PC-9 (cell line): ENCODE measurements at regions not wholly inside any gene's neighbourhood (a gene's known extent, or its start where the extent isn't known, plus 50 kb on each side); places are given as distances from the start of the nearest gene placed in this dataset.

Source experiments
- BruUV-seq: library from RNA; stranded (reverse); fragments of 400-500 nt; replicated peaks from 2 replicates; lab custom pipeline; 2021; lab: Mats Ljungman, UMichigan
- CTCF ChIA-PET: fragments of 300-600 bp; sonication (Branson Sonifier 250); formaldehyde crosslinking; loops from one replicate; lab custom pipeline; 2022; ENCODE audit warnings: antibody characterized with exemption; lab: Charles Lee
- POLR2A ChIA-PET: fragments of 300-600 bp; sonication (Branson Sonifier 250); formaldehyde crosslinking; loops from one replicate; lab custom pipeline; 2022; ENCODE audit warnings: antibody characterized with exemption; ENCODE audit not compliant: unreplicated experiment; lab: Charles Lee
- DNase-seq, 2 experiments: peaks; one replicate each; pipeline versions ENCODE4 v3.0.0 to v3.0.0-alpha.2; 2015 to 2022; ENCODE audit warnings: mixed read lengths in 1 of 2
- H2AFZ ChIP-seq: fragments of 200-600 bp; sonication (generic); 2 replicates; pipeline ENCODE4 v1.8.1; 2017; ENCODE audit warnings: antibody characterized with exemption
- H3F3A ChIP-seq: fragments of 200-600 bp; sonication (generic); 2 replicates; pipeline ENCODE4 v1.8.1; 2017; ENCODE audit warnings: antibody characterized with exemption, mild to moderate bottlenecking, low read depth; ENCODE audit not compliant: insufficient read depth
- H3K27ac ChIP-seq: fragments of 200-600 bp; sonication (generic); 2 replicates; pipeline ENCODE4 v1.6.1; 2016; ENCODE audit warnings: mixed run types
- H3K27me3 ChIP-seq: fragments of 200-600 bp; sonication (generic); 2 replicates; pipeline ENCODE4 v1.6.1; 2016; ENCODE audit warnings: low read depth, mixed run types; ENCODE audit not compliant: insufficient read depth
- H3K36me3 ChIP-seq: fragments of 200-600 bp; sonication (generic); 2 replicates; pipeline ENCODE4 v1.6.1; 2016; ENCODE audit warnings: low read depth, mixed run types
- H3K4me1 ChIP-seq: fragments of 200-600 bp; sonication (generic); replicated peaks from 2 replicates; pipeline ENCODE4 v1.6.1; 2016; ENCODE audit warnings: mixed run types; ENCODE audit not compliant: insufficient read depth
- H3K4me2 ChIP-seq: fragments of 200-600 bp; sonication (generic); 2 replicates; pipeline ENCODE4 v1.6.1; 2017; ENCODE audit warnings: mixed run types
- H3K4me3 ChIP-seq: fragments of 200-600 bp; sonication (generic); 2 replicates; pipeline ENCODE4 v1.6.1; 2016; ENCODE audit warnings: mixed run types
- H3K79me2 ChIP-seq: fragments of 200-600 bp; sonication (generic); 2 replicates; pipeline ENCODE4 v1.6.1; 2017; ENCODE audit warnings: low read depth, mixed run types
- H3K9me2 ChIP-seq: fragments of 200-600 bp; sonication (generic); 2 replicates; pipeline ENCODE4 v1.8.1; 2017; ENCODE audit warnings: mild to moderate bottlenecking; ENCODE audit not compliant: insufficient read depth
- H3K9me3 ChIP-seq: fragments of 200-600 bp; sonication (generic); 2 replicates; pipeline ENCODE4 v1.8.1; 2016; ENCODE audit warnings: low read depth; ENCODE audit not compliant: insufficient read depth
- H4K20me1 ChIP-seq: fragments of 200-600 bp; sonication (generic); 2 replicates; pipeline ENCODE4 v1.8.1; 2017; ENCODE audit not compliant: insufficient read depth
- CTCF ChIP-seq: fragments of 200-600 bp; sonication (generic); conservative IDR thresholded peaks from 2 replicates; pipeline ENCODE4 v1.6.1; 2017; ENCODE audit warnings: mixed run types, antibody characterized with exemption, mild to moderate bottlenecking, moderate library complexity
- EZH2 ChIP-seq: fragments of 200-600 bp; sonication (generic); IDR thresholded peaks from 2 replicates; pipeline ENCODE4 v1.8.0; 2017; ENCODE audit warnings: antibody characterized with exemption, low read depth
- intact Hi-C: fragments of 100-400 bp; cut with micrococcal nuclease; formaldehyde crosslinking; loops from one replicate; pipeline ENCODE4 v1.10.0; 2022; ENCODE audit not compliant: unreplicated experiment

GRCh38 chr3:82224661-82225060 lies 463.2 kb upstream of the GBE1 start:
- ChIA-PET CTCF (interaction anchor here (0.5 kb wide), 1 partner anchor 558 kb away, joined by 3 read pairs; no protein-coding TSS in a partner anchor), POLR2A (no interaction called here)
- H3K4me2 ChIP-seq: no peak overlapping the region
- H3K27ac ChIP-seq: no peak overlapping the region
- no peak for DNase-seq
- no peaks in the 10 kb centered on the region for H3K9me3 ChIP-seq
- H4K20me1 ChIP-seq: no peaks in the 10 kb centered on the region
- H3K36me3 ChIP-seq: no peaks in the 10 kb centered on the region
- TF ChIP-seq EZH2 (no peak), CTCF (no peak)
- no TSS peak for BruUV-seq
- H3F3A ChIP-seq: no peaks in the 10 kb centered on the region
- H3K4me1 ChIP-seq: no peaks in the 10 kb centered on the region
- H2AFZ ChIP-seq: no peak overlapping the region
- no peaks in the 10 kb centered on the region for H3K79me2 ChIP-seq
- H3K27me3 ChIP-seq: no peaks in the 10 kb centered on the region
- no peak overlapping the region for H3K4me3 ChIP-seq
- intact Hi-C loops: no loop called here
- H3K9me2 ChIP-seq: no peaks in the 10 kb centered on the region

GRCh38 chr3:82222401-82222800 lies 461.0 kb upstream of the GBE1 start:
- no TSS peak for BruUV-seq
- TF ChIP-seq CTCF (no peak), EZH2 (no peak)
- Histone ChIP-seq H3K4me1 (no peaks in the 10 kb centered on the region), H3K79me2 (no peaks in the 10 kb centered on the region), H3K9me3 (no peaks in the 10 kb centered on the region), H3K36me3 (no peaks in the 10 kb centered on the region), H4K20me1 (no peaks in the 10 kb centered on the region), H3K4me2 (no peak overlapping the region), H3F3A (no peaks in the 10 kb centered on the region), H3K27me3 (no peaks in the 10 kb centered on the region), H3K27ac (no peak overlapping the region), H2AFZ (no peak overlapping the region), H3K9me2 (no peaks in the 10 kb centered on the region), H3K4me3 (no peak overlapping the region)
- intact Hi-C loops: no loop called here
- DNase-seq: no peak
- CTCF ChIA-PET: no interaction called here
- POLR2A ChIA-PET: no interaction called here

- Histone ChIP-seq H3F3A (no peaks in the 10 kb centered on the region), H3K79me2 (no peaks in the 10 kb centered on the region), H3K4me3 (no peak overlapping the region), H3K27ac (no peak overlapping the region), H4K20me1 (no peaks in the 10 kb centered on the region), H3K9me2 (no peaks in the 10 kb centered on the region), H3K4me1 (no peaks in the 10 kb centered on the region), H3K4me2 (no peak overlapping the region), H3K36me3 (no peaks in the 10 kb centered on the region), H3K27me3 (no peaks in the 10 kb centered on the region), H2AFZ (no peak overlapping the region), H3K9me3 (no peaks in the 10 kb centered on the region)
- ChIA-PET CTCF (no interaction called here), POLR2A (no interaction called here)
- BruUV-seq: no TSS peak
- TF ChIP-seq CTCF (no peak), EZH2 (no peak)
- intact Hi-C loops: no loop called here
- DNase-seq: no peak
Measured at GRCh38 chr3:82217571-82217970, 456.1 kb upstream of the GBE1 start.
